ENCODE measurements at regions not wholly inside any gene's neighbourhood (a gene's known extent, or its start where the extent isn't known, plus 50 kb on each side); places are given as distances from the start of the nearest gene placed in this dataset.

DNA sequence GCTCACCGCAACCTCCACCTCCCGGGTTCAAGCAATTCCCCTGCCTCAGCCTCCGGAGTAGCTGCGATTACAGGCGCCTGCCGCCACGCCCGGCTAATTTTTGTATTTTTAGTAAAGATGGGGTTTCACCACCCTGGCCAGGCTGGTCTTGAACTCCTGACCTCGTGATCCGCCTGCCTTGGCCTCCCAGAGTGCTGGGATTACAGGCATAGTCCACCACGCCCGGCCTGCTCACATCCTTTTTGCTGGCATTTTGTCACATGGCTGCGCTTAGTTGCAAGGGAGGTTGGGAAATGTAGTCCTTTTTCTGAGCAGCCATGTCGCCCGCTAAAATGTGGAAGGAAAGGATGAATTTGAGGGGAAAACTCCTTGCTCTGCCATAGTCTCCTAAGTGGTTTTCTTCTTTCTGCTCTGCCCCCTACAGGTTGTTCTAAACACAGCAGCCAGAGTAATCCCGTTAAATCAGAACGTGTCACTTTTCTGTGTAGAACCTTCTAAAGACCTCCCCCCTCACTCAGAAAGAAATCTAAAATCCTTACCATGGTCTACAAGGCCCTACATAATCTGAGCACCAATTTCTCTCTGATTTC lies 57.8 kb upstream of the HSPA9 start:
- peak in 2 of 3 donors; percentile 55 for TF ChIP-seq POLR2AphosphoS5 (IDR thresholded peaks at IDR 0.05)
- TF ChIP-seq, protein P1, sequence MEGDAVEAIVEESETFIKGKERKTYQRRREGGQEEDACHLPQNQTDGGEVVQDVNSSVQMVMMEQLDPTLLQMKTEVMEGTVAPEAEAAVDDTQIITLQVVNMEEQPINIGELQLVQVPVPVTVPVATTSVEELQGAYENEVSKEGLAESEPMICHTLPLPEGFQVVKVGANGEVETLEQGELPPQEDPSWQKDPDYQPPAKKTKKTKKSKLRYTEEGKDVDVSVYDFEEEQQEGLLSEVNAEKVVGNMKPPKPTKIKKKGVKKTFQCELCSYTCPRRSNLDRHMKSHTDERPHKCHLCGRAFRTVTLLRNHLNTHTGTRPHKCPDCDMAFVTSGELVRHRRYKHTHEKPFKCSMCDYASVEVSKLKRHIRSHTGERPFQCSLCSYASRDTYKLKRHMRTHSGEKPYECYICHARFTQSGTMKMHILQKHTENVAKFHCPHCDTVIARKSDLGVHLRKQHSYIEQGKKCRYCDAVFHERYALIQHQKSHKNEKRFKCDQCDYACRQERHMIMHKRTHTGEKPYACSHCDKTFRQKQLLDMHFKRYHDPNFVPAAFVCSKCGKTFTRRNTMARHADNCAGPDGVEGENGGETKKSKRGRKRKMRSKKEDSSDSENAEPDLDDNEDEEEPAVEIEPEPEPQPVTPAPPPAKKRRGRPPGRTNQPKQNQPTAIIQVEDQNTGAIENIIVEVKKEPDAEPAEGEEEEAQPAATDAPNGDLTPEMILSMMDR (IDR thresholded peaks at IDR 0.05 in 8 of 11, conservative IDR thresholded peaks at IDR 0.05 in 3 of 11) = peak in 8 of 11 experiments; percentile 15 to 57 (median 52)
- TF ChIP-seq POLR2A (IDR thresholded peaks at IDR 0.05) = no peak
- peaks cover 0 to 18% (median 0%) of the 10 kb centered on the region in 6 donors for H3K4me1 ChIP-seq
- intact Hi-C loops (cut with DNase I; ENCODE audit: low total_unique reads) = no loop called here
- H3K27me3 ChIP-seq (replicated peaks in 1 of 7) = peaks cover 0 to 17% (median 0%) of the 10 kb centered on the region in 7 donors
- peak overlapping the region in 5 of 8 donors; percentile 55 to 73 (median 60) for H3K27ac ChIP-seq
- H3K9me3 ChIP-seq = no peaks in the 10 kb centered on the region
- WGBS, 5 donors = 41 to 56% (median 47%) methylated on average over 17 of the region's 17 CpGs
- DNase-seq = peak; percentile 81
- H3K4me3 ChIP-seq = peak overlapping the region in 1 of 8 donors; percentile 30
- H3K36me3 ChIP-seq = no peaks in the 10 kb centered on the region

DNA sequence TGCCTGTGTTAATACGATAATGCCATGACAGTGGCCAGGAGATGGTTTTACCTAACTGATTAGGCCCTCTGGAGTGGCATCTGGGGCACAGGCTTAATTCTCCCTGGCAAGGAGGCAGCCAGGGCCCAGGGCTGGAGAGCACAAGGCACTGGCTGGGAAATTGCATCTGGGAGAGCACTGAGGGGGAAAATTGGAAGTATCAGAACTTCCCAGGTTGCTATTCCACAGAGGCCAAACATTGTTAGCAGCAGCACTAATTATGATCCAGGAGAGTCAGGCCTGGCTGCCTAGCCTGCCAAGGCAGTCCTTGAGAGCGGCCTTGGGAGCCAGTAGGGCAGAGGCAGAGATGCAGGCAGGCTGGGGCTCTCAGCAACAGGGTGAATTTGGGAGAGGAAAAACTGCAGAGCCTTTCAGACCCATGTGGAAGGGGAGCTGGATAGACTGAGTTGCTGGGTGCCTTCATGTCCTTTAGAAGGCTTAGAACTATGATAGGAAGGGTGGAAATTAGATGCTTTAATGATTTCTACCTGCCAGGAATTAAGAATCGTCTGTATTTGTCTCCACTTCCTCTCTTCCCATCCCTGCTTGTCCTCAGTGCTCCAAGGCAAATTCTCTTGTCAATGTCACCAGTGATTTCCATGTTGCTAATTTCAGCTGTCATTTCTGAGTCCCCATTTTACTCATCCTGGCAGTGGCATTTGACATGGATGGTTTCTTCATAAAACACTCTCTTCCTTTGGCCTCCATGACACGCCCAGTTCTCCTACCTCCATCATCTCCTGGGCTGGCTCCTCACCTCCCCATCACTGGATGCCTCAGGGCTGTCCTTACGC lies 56.1 kb upstream of the HSPA9 start:
- DNase-seq = no peak
- whole genome bisulfite sequencing, 5 donors = 66 to 89% (median 77%) methylated on average over 5 of the region's 5 CpGs
- intact Hi-C loops (cut with DNase I; ENCODE audit: low total_unique reads) = no loop called here
- Histone ChIP-seq H3K27me3 (replicated peaks in 1 of 7) (peaks cover 0 to 14% (median 0%) of the 10 kb centered on the region in 7 donors), H3K4me1 (peaks cover 0 to 18% (median 0%) of the 10 kb centered on the region in 6 donors), H3K36me3 (no peaks in the 10 kb centered on the region), H3K9me3 (no peaks in the 10 kb centered on the region), H3K27ac (peak overlapping the region in 7 of 8 donors; percentile 6 to 73 (median 56)), H3K4me3 (no peak overlapping the region)
- TF ChIP-seq, protein P1 (IDR thresholded peaks at IDR 0.05 in 8 of 11, conservative IDR thresholded peaks at IDR 0.05 in 3 of 11) = no peak
- TF ChIP-seq POLR2A (IDR thresholded peaks at IDR 0.05) = no peak
- TF ChIP-seq POLR2AphosphoS5 (IDR thresholded peaks at IDR 0.05) = peak in 1 of 3 donors; percentile 42

- Histone ChIP-seq H3K9me3 (no peaks in the 10 kb centered on the region), H3K4me1 (peaks cover 0 to 18% (median 0%) of the 10 kb centered on the region in 6 donors), H3K36me3 (no peaks in the 10 kb centered on the region), H3K27me3 (replicated peaks in 1 of 7) (peaks cover 0 to 14% (median 0%) of the 10 kb centered on the region in 7 donors), H3K4me3 (no peak overlapping the region), H3K27ac (peak overlapping the region in 6 of 8 donors; percentile 38 to 73 (median 68))
- no peak for TF ChIP-seq POLR2A (IDR thresholded peaks at IDR 0.05)
- TF ChIP-seq POLR2AphosphoS5 (IDR thresholded peaks at IDR 0.05) = peak in 2 of 3 donors; percentile 43 to 55
- TF ChIP-seq, protein P1 (IDR thresholded peaks at IDR 0.05 in 8 of 11, conservative IDR thresholded peaks at IDR 0.05 in 3 of 11) = no peak
- 49 to 86% (median 70%) methylated on average over 2 to 3 of the region's 3 CpGs for WGBS, 5 donors
- DNase-seq = no peak
- intact Hi-C loops (cut with DNase I; ENCODE audit: low total_unique reads) = no loop called here
Observed at GRCh38 chr5:138629392-138629791, 54.2 kb upstream of the HSPA9 start.
